Ovary (tissue), 7 donors: ENCODE measurements at regions not wholly inside any gene's neighbourhood (a gene's known extent, or its start where the extent isn't known, plus 50 kb on each side); places are given as distances from the start of the nearest gene placed in this dataset.

Experiments used
- DNase-seq, 5 donors: peaks; one replicate each; pipeline ENCODE4 v3.0.0-alpha.2; 2019 to 2020
- H3K27ac ChIP-seq, 2 donors: fragments of 200-600 bp; one replicate each; pipeline versions ENCODE4 v1.5.1 to v1.8.0; 2019 to 2022
- H3K27me3 ChIP-seq: fragments of 200-600 bp; one replicate; pipeline ENCODE4 v1.8.0; 2022
- H3K36me3 ChIP-seq: fragments of 200-600 bp; sonication (generic); one replicate; pipeline ENCODE4 v1.5.1; 2019
- H3K4me1 ChIP-seq: one replicate; pipeline ENCODE4 v1.8.1; 2013; ENCODE audit warnings: mild to moderate bottlenecking, moderate library complexity; ENCODE audit not compliant: insufficient read depth
- H3K4me3 ChIP-seq: fragments of 200-600 bp; sonication (generic); one replicate; pipeline ENCODE4 v1.5.1; 2017
- H3K9me3 ChIP-seq, 2 donors: fragments of 200-600 bp in 1 of 2; sonication (generic) in 1 of 2; one replicate each; pipeline versions ENCODE4 v1.5.1 to v1.8.1; 2013 to 2019; ENCODE audit warnings: mild to moderate bottlenecking in 1 of 2, moderate library complexity in 1 of 2
- CTCF ChIP-seq, 3 donors: fragments of 450-650 bp in 2 of 3; fragments of 200-600 bp in 1 of 3; IDR thresholded peaks; one replicate each; pipeline versions ENCODE4 v1.5.1 to v1.8.0; 2016 to 2022; ENCODE audit warnings: antibody characterized with exemption in 3 of 3, mild to moderate bottlenecking in 1 of 3
- EP300 ChIP-seq: sonication (generic); formaldehyde crosslinking; IDR thresholded peaks from one replicate; pipeline ENCODE4 v1.6.1; 2017; ENCODE audit warnings: antibody characterized with exemption
- POLR2A ChIP-seq: fragments of 450-650 bp; IDR thresholded peaks from one replicate; pipeline ENCODE4 v1.6.1; 2017; ENCODE audit warnings: antibody characterized with exemption, mild to moderate bottlenecking, moderate library complexity
- WGBS, 3 donors: extraction: QIAGEN DNeasy Blood & Tissue Kit in 1 of 3; methylation state at CpG; one replicate each; pipeline versions ENCODE4 v1.1.5 to v1.1.7; 2013 to 2017; 5-methylcytosine and 5-hydroxymethylcytosine counted together
- intact Hi-C, 4 donors: fragments of 100-400 bp; cut with DNase I; formaldehyde crosslinking; loops; one replicate each; pipeline versions ENCODE4 v1.11.0 to v1.15.1; 2022 to 2023
- donor health status: DM: no; HTN: no; CAD: no; lungs with moderate emphysema.
- donor health status: DM: no; HTN: no; CAD: no.
- donor health status: Bipolar disorder and iron deficiency.
- donor health status: DM: no; HTN: no; CAD: no.
- donor health status: DM: yes; HTN: yes; CAD: no.

- no peak overlapping the region for H3K27ac ChIP-seq
- TF ChIP-seq POLR2A = no peak
- WGBS, 3 donors = 18 to 31% (median 28%) methylated on average over 4 of the region's 4 CpGs
- intact Hi-C loops = no loop called here
- H3K27me3 ChIP-seq = no peaks in the 10 kb centered on the region
- no peaks in the 10 kb centered on the region for H3K36me3 ChIP-seq
- no peak overlapping the region for H3K4me3 ChIP-seq
- H3K4me1 ChIP-seq = no peaks in the 10 kb centered on the region
- no peaks in the 10 kb centered on the region for H3K9me3 ChIP-seq
- DNase-seq = no peak
Measured at GRCh38 chr15:59838900-59839299, 149.8 kb upstream of the BNIP2 start.

DNA sequence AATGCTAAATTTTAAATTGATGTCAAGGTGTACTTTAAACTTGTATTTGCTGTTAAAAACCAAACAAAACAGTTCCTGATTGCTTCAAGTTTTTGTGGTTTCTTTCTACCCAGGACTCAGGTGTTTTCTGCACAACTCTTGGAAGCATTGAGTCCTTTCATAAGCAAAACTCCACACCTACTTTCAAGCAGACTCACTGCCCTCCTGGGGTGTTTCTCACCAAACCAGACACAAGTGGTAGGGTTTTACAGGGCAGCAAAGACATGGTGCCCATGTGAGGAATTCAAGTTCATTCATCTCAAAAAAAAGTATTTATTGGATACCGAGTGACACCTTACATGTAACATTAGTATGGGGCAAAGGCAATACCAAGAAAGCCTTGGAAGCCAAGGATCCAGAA is 146.7 kb upstream of the BNIP2 start:
- intact Hi-C loops = no loop called here
- DNase-seq = no peak
- H3K4me3 ChIP-seq = no peak overlapping the region
- no peaks in the 10 kb centered on the region for H3K36me3 ChIP-seq
- WGBS, 3 donors = 88 to 100% (median 92%) methylated on average over 1 of the region's 1 CpG
- TF ChIP-seq EP300 = no peak
- no peak for TF ChIP-seq CTCF (IDR thresholded peaks at IDR 0.05)
- no peak for TF ChIP-seq POLR2A
- H3K27me3 ChIP-seq = no peaks in the 10 kb centered on the region
- no peaks in the 10 kb centered on the region for H3K4me1 ChIP-seq
- H3K9me3 ChIP-seq = no peaks in the 10 kb centered on the region
- H3K27ac ChIP-seq = no peak overlapping the region

DNA sequence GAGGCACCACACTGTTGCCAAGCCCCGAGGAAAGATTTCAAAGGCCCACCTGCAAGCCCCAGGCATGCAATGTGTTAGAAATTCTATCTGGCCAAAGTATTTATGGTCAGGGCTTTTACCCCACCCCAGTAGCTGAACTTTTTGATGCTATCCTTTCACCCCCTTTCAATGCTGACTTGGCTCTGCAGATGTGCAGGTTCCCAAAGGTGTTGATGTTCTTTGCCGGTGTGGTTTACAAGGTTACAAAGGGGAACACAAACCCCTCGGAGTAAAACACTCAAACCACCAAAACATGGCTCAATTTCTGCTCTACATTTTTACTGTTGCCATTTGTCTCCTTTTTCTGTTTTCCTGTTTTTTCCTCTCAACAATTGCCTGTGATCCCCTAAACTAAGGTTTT is 145.4 kb upstream of the BNIP2 start:
- no peak for TF ChIP-seq POLR2A
- TF ChIP-seq CTCF (IDR thresholded peaks at IDR 0.05) = no peak
- TF ChIP-seq EP300 = no peak
- WGBS, 3 donors = 42 to 48% (median 47%) methylated on average over 3 of the region's 3 CpGs
- intact Hi-C loops = no loop called here

DNA sequence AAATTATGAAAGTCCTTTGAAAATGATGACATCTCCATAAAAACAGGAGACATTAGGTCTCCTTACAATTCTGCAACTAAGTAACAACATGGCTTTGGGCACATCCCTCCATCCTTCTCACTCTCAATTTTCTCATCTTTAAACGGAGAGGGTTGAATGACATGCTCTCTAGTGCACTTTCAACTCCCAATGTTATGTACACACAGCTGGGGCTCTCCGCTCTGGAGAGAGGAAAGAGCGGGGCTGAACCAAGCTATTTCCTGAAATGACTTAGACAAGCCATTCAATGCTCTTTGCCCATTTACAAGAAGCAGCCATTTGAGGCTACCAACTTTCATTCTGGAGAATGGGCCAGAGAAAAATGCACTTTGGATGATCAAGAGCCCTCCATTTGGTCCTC is 144.2 kb upstream of the BNIP2 start:
- no peak overlapping the region for H3K4me3 ChIP-seq
- no peaks in the 10 kb centered on the region for H3K36me3 ChIP-seq
- no peaks in the 10 kb centered on the region for H3K9me3 ChIP-seq
- no peak for DNase-seq
- 78 to 83% (median 81%) methylated on average over 3 of the region's 3 CpGs for WGBS, 3 donors
- H3K27ac ChIP-seq = no peak overlapping the region
- H3K27me3 ChIP-seq = no peaks in the 10 kb centered on the region
- no peaks in the 10 kb centered on the region for H3K4me1 ChIP-seq
- TF ChIP-seq CTCF (IDR thresholded peaks at IDR 0.05) (no peak), POLR2A (no peak), EP300 (no peak)
- intact Hi-C loops = no loop called here

More for the DNA sequence above, 145.4 kb upstream of the BNIP2 start:
- Histone ChIP-seq H3K27ac (no peak overlapping the region), H3K36me3 (no peaks in the 10 kb centered on the region), H3K4me3 (no peak overlapping the region), H3K9me3 (no peaks in the 10 kb centered on the region), H3K4me1 (no peaks in the 10 kb centered on the region), H3K27me3 (no peaks in the 10 kb centered on the region)
- DNase-seq = no peak

DNA sequence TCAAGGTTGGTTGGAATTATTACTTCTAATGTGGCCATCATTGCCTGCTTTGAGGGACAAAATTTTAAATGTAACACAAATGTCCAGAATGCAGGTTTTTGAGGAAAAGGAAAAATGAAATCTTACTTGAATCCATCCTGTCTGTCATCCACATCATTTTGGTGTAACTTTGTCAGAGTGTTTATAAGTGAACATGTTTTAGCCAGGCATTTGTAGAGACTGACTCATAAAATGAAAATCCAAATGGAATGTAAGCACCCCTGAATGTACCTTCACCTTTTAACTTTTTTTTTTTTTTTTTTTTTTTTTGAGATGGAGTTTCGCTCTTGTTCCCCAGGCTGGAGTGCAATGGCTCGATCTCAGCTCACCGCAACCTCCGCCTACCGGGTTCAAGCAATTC is 141.8 kb upstream of the BNIP2 start:
- WGBS, 3 donors = 94 to 98% (median 97%) methylated on average over 5 of the region's 5 CpGs
- no peaks in the 10 kb centered on the region for H3K27me3 ChIP-seq
- H3K27ac ChIP-seq = no peak overlapping the region
- intact Hi-C loops = no loop called here
- no peaks in the 10 kb centered on the region for H3K36me3 ChIP-seq
- no peak for DNase-seq
- H3K4me3 ChIP-seq = no peak overlapping the region
- H3K4me1 ChIP-seq = no peaks in the 10 kb centered on the region
- TF ChIP-seq CTCF (IDR thresholded peaks at IDR 0.05) = no peak
- TF ChIP-seq EP300 = no peak
- no peak for TF ChIP-seq POLR2A
- H3K9me3 ChIP-seq = no peaks in the 10 kb centered on the region
